Left ventricle myocardium superior (tissue), 1 donor: ENCODE measurements at regions not wholly inside any gene's neighbourhood (a gene's known extent, or its start where the extent isn't known, plus 50 kb on each side); places are given as distances from the start of the nearest gene placed in this dataset.

Experiments
- ATAC-seq: fragments of 200-7000 bp; cut with Tn5 transposase; one replicate; pipeline ENCODE4 v1.9.1; 2020; ENCODE audit warnings: mild to moderate bottlenecking, moderate library complexity
- DNase-seq: peaks from one replicate; pipeline ENCODE4 v3.0.0-alpha.2; 2020
- intact Hi-C: fragments of 100-400 bp; cut with micrococcal nuclease; formaldehyde crosslinking; loops from one replicate; pipeline ENCODE4 v1.11.0; 2022
- donor health status: DM: no; HTN: yes; CAD: no; lungs with severe emphysema.

DNA sequence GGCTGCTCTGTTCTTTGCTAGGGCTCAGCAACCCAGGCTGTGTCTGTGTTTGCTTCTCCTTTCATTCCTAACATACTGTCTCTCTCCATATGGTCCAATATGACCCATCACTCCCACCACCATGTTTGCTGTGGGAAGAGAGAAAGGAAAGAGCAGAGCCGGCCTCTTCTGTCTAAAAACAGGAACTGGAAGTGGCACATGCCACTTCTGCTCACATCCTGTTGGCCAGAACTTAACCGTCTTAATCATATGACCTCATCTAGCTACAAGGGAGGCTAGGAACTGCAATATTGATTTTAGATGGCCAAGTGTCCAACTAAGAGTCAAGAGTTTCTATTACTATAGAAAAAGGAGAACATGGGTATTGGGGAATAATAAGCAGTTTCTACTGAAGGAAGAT is 212.5 kb upstream of the CHD6 start:
- ATAC-seq (no peak), DNase-seq (no peak)
- intact Hi-C loops, result no loop called here

- ATAC-seq (no peak), DNase-seq (no peak)
- intact Hi-C loops, result no loop called here
Measured at GRCh38 chr20:41819436-41819835, 201.3 kb upstream of the CHD6 start.

- DNase-seq (no peak), ATAC-seq (no peak)
- intact Hi-C loops, result no loop called here
Measured at GRCh38 chr20:41818991-41819390, 200.8 kb upstream of the CHD6 start.

DNA sequence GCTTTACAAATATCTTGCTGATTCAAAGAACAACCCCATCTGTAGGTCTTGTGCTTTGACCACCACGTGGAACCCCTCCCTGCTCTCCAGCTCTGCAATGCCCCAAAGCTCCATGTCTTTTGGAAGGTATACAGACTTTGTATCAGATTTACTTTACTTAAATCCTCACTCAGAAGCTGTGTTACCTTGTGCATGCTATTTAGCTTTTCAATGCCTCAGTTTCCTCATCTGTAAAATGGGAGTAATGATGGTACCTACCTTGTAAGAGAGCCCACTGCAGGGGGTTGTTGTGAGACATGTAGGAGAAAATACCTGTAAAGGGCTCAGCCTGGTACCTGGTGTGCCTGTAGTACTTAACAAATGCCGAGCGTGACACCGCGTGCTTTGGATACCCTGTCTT is 200.2 kb upstream of the CHD6 start:
- no peak for DNase-seq
- intact Hi-C loops, result no loop called here
- no peak for ATAC-seq

DNA sequence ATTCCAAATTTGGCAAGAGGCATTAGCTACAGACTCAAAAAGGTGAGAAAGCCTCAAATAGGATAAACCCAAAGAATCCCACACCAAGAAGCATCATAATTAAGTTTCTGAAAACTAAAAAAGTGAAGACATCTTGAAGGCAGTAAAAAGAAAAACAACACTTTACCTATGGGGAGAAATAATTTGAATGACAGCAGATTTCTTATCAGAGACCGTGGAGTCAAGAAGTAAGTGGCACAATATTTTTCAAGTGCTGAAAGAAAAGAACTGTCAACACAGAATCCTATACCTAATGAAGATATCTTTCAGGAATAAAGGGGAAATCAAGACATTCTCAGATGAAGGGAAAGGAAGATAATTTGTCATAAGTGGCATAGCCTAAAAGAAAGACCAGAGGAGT is 193.3 kb upstream of the CHD6 start:
- intact Hi-C loops, result no loop called here
- ATAC-seq, result no peak
- DNase-seq, result no peak

- DNase-seq (no peak), ATAC-seq (no peak)
- intact Hi-C loops, result no loop called here
Measured at GRCh38 chr20:41800040-41800439, 181.9 kb upstream of the CHD6 start.

- intact Hi-C loops, result no loop called here
- no peak for ATAC-seq
- no peak for DNase-seq
Measured at GRCh38 chr20:41798930-41799502, 180.8 kb upstream of the CHD6 start.

- ATAC-seq, result no peak
- no peak for DNase-seq
- intact Hi-C loops, result no loop called here
Measured at GRCh38 chr20:41786158-41786557, 168.0 kb upstream of the CHD6 start.

DNA sequence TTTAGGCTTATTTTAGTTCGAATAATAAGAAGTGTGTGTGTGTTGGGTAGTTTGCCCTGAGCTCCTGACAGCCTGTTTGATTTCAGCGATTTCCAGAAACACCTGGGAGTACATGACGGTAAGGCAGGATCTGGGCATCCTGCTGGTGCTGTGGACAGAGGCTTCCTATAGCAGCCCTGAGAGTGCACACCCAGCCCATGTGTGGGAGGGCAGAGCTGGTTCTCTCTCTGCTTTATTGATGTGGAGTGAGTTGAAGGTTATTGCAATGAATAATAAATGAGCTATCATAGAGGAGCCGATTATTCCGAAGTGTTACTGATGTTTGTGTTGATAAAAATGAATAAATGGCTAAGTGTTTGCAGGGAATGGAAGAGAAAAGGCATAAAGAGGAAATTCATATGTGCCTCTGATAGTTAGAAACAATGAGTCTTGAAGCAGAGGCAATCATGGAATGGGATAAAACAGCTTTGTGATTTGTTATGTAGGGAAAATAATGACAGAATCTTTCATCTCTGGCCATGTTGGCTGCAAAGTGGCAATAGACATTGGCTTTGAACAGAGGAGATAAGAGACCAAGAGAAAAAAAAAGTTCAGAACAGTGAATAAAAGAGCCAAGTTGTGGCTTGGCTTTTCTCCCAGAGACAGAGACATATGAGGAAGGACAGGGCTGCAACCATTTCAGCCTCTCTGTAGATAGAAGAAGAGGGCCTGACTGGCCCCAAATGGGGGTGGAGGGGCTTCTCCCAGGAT is 166.2 kb upstream of the CHD6 start:
- intact Hi-C loops, result no loop called here

DNA sequence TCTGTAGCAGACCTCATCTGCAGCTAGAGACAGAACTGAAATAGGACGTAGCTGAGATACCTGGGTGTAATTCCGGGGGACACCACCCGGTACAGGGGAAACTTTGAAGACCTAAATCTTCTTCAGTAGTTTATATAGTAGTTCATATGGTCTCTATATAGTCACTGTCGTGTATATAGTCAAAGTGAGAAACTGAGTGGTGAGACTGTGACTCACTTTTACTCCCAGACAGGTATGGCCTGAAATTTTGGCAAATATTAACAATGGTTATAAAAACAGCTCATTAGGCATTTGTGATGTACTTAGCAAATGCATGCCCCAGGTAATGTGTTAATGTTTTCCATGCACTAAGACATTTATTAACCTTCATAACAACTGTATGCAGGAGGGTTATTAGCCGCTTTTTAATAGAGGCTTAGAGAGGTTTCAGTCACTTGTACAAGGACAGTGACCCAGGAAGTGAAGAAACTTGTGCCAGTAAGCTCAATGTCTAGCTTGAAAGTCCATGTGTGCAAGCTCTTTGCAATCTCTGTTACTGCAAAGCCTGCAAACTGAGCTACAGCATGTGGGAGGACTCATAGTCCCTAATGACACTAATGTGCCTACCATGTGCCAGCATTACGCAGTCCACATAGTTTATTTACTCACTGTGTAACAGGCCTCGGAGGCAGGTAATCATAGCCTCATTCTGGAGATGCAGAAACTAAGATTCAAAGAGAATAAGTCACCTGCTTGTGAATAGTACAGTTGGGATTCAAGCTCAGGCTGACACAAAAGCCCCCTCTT is 165.4 kb upstream of the CHD6 start:
- ATAC-seq (no peak), DNase-seq (no peak)
- intact Hi-C loops, result no loop called here

More for the DNA sequence above, 166.2 kb upstream of the CHD6 start:
- ATAC-seq (no peak), DNase-seq (no peak)

GRCh38 chr20:41782730-41783406 is 164.7 kb upstream of the CHD6 start:
- no peak for DNase-seq
- ATAC-seq, result no peak
- intact Hi-C loops, result no loop called here

DNA sequence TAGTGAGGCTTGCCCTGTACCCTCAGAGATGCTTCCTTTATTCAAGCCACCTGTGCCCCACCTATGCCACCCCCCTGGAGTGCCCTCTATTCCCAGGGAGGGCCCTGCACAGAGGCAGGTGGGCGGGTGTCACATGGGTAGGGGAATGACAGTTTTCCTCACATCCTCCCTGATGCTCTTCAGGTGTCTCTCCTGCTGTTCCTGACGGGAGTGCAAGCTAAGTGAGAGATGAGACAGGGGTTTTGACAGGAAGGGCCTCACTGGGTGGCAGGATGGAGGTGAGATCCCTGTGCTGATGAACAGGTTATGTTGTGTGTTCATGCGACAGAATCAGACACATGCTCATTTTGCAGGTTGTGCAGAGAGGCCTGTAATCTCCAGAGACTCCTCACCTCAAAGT is 164.1 kb upstream of the CHD6 start:
- no peak for DNase-seq
- ATAC-seq, result no peak
- intact Hi-C loops, result no loop called here

GRCh38 chr20:41776421-41776820 is 158.2 kb upstream of the CHD6 start:
- ATAC-seq (no peak), DNase-seq (no peak)
- intact Hi-C loops, result no loop called here

DNA sequence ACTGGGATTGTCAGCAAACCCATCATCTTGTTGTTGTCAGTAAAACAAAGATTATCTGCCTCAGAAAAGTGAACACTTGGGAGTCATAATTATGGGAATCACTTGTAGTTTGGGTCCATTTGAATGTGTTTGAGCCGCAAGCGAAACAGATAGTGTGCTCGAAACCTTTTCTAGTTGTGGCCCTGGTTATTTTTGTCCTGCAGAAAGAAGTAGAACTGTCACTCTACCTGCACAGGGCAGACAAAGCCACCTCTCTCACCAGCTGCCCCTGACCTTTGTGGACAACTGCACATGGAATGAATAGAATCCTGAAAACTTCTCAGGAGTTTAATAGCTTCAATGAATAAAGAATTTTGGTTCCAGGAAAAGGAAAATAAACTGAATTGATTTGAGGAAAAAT is 156.1 kb upstream of the CHD6 start:
- ATAC-seq, result no peak

DNA sequence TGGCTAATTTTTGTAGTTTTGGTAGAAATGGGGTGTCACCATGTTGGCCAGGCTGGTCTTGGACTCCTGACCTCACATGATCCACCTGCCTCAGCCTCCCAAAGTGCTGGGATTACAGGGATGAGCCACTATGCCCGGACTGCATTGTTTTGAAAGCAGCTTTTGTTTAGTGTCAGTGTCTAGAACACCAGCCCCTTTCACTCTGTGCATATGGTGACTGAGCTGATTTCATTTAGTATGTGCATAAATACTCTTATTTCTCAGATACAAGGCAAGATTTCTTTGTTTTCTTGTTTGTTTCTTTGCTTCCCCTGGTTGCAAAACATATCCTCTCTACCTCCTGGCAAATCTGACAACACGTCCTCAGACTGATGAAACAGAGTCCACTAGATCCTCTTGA is 152.8 kb upstream of the CHD6 start:
- DNase-seq, result no peak
- no peak for ATAC-seq
- intact Hi-C loops, result no loop called here

More for the DNA sequence above, 156.1 kb upstream of the CHD6 start:
- intact Hi-C loops, result no loop called here
- DNase-seq, result no peak

DNA sequence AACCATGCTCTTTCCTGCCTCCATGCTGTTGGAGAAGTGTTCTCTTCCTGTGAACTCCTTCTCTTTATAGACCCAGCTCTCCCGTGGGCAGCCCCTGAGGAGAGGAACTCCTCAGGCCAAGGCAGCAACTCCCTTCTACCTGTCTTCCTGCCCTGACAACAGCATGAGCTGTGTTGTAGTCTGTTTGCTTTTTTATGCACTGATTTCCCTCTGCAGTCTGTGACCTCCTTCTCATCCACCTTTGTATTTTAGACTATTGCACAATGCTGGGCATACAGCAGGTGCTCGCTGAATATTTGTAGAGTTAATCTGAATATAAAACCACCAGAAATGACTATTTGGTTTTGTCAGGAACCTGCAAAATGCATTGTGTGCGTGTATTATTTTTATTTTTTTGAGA is 152.2 kb upstream of the CHD6 start:
- intact Hi-C loops, result no loop called here
- DNase-seq, result no peak

DNA sequence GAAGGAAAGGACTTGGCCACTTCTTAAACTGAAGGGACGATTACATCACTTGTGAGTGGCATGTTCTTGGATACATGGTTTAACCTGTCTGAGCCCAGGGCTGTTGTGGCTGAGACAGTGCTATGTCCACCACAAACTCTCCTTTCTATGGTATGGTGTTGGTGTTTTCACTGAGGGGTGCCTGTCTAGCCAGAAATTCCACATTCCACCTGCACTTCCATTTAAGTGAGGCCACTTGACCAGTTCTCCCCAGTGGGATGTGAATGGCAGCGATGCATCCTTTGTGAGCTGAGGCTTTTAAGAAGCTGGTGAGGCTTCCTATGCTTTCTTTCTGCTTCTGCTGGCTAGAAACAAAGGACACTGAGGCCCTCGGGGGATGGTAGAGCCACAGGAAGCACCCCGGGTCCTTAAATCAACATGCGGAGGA is 151.4 kb upstream of the CHD6 start:
- DNase-seq (no peak), ATAC-seq (no peak)
- intact Hi-C loops, result no loop called here

More for the DNA sequence above, 152.2 kb upstream of the CHD6 start:
- no peak for ATAC-seq

DNA sequence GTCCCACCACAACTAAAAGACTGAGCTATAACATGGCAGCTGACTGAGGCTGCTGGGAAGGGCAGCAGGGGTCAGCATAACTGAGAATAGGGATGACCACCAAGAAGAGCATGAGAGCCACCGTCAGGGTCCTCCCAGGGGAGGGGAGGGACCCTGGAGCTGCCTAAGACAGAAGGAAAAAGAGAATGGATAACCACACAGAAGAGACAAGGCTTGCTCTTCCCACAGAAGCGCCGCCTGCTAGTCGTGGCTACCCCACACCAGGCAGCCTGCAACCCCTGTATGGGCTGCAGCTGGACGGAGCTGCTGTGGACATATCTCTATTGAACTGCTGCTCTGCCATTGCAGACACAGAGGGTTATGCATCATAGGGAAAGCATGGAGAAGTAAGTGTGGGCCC is 132.0 kb upstream of the CHD6 start:
- no peak for ATAC-seq
- DNase-seq, result no peak
- intact Hi-C loops, result no loop called here

DNA sequence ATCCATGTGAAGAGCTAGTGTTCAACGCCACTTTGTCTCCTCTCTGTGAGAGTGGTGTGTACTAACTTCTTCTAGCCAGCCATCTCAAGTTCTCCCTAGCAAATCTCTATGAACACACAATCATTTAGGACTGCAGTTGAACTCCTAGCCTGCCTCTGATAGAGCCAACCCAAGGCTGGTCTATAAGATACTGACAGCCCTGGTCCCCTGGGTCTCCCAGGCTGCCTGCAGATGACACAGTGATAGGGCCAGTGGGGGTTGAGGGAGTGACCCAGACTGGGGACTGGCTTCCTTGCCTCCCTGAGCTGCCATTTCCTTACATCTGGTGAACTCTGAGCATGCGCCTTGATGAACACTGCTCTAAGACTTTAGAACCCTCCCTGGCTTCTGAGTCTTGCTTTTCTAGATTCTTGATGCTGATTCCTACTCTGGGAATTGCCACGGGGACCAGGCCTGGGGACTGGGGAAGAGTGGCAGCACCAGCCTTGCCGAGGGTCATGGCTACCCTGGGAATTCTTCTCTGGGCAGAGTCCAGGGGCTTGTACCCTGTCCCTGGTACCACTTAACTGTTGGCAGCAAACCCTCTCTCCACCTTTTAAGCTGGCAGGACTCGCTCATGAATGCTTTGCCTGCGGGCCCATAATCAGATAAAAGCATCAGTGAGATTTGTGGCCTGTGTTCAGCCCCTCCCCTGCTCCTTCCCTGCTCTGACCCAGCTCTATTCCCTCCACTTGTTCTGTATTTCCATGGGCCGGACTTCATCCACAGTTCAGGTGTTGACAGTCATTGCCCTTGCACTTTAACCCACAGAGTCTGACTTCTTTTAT is 130.8 kb upstream of the CHD6 start:
- intact Hi-C loops, result no loop called here
- no peak for DNase-seq
- no peak for ATAC-seq
